Ectodermal cell (in vitro differentiated cells): ENCODE measurements at regions not wholly inside any gene's neighbourhood (a gene's known extent, or its start where the extent isn't known, plus 50 kb on each side); places are given as distances from the start of the nearest gene placed in this dataset.
"Not testable (repeated sequence)": the region's sequence is repeated elsewhere in the genome, so short reads cannot be mapped to it uniquely, and the experiment has no call there.

Source experiments
- H3K27ac ChIP-seq: 2 replicates; pipeline ENCODE4 v1.7.0; 2013; ENCODE audit warnings: mild to moderate bottlenecking, low read depth, low read length; ENCODE audit not compliant: insufficient read depth, poor library complexity, severe bottlenecking
- H3K27me3 ChIP-seq: 2 replicates; pipeline ENCODE4 v1.7.0; 2013; ENCODE audit warnings: mild to moderate bottlenecking, low read length; ENCODE audit not compliant: insufficient read depth, control insufficient read depth, poor library complexity, severe bottlenecking
- H3K36me3 ChIP-seq: one replicate; pipeline ENCODE4 v1.7.0; 2013; ENCODE audit warnings: low read length; ENCODE audit not compliant: control insufficient read depth, insufficient read depth
- H3K4me1 ChIP-seq: one replicate; pipeline ENCODE4 v1.7.0; 2013; ENCODE audit warnings: low read length; ENCODE audit not compliant: control insufficient read depth, insufficient read depth
- H3K4me3 ChIP-seq: 2 replicates; pipeline ENCODE4 v1.7.0; 2013; ENCODE audit warnings: low read depth, low read length, control low read depth; ENCODE audit not compliant: insufficient read depth
- H3K9me3 ChIP-seq: 2 replicates; pipeline ENCODE4 v1.7.0; 2013; ENCODE audit warnings: mild to moderate bottlenecking, low read length, moderate library complexity; ENCODE audit not compliant: control insufficient read depth
- WGBS, 2 experiments: methylation state at CpG; one replicate each; pipeline ENCODE4 v1.1.7; 2013; ENCODE audit warnings: missing lambda C conversion rate in 2 of 2; 5-methylcytosine and 5-hydroxymethylcytosine counted together

GRCh38 chr5:15097552-15097951 is 226.0 kb upstream of the ANKH start:
- Histone ChIP-seq H3K9me3 (no peaks in the 10 kb centered on the region), H3K36me3 (no peaks in the 10 kb centered on the region), H3K27me3 (no peaks in the 10 kb centered on the region)

GRCh38 chr5:15096686-15097085 is 225.1 kb upstream of the ANKH start:
- 96% methylated on average over 22 of the region's 22 CpGs for WGBS, 2 experiments
- not testable (repeated sequence) for H3K4me1 ChIP-seq, H3K4me3 ChIP-seq, H3K27me3 ChIP-seq, H3K27ac ChIP-seq, H3K9me3 ChIP-seq, H3K36me3 ChIP-seq

More at GRCh38 chr5:15097552-15097951, 226.0 kb upstream of the ANKH start:
- H3K4me1 ChIP-seq = no peaks in the 10 kb centered on the region
- no peak overlapping the region for H3K27ac ChIP-seq
- no peak overlapping the region for H3K4me3 ChIP-seq

- 93 to 95% methylated on average over 7 of the region's 7 CpGs for WGBS, 2 experiments
- Histone ChIP-seq H3K27me3 (no peaks in the 10 kb centered on the region), H3K9me3 (no peaks in the 10 kb centered on the region), H3K36me3 (no peaks in the 10 kb centered on the region), H3K4me1 (no peaks in the 10 kb centered on the region), H3K4me3 (no peak overlapping the region), H3K27ac (no peak overlapping the region)
These were observed 221.2 kb upstream of the ANKH start for GRCh38 chr5:15092801-15093200.

- Histone ChIP-seq H3K4me1 (no peaks in the 10 kb centered on the region), H3K36me3 (no peaks in the 10 kb centered on the region), H3K9me3 (no peaks in the 10 kb centered on the region), H3K27ac (no peak overlapping the region), H3K4me3 (no peak overlapping the region), H3K27me3 (no peaks in the 10 kb centered on the region)
- 94 to 100% methylated on average over 2 of the region's 2 CpGs for WGBS, 2 experiments
These were observed 214.1 kb upstream of the ANKH start for GRCh38 chr5:15085671-15086070.

- Histone ChIP-seq H3K9me3 (no peaks in the 10 kb centered on the region), H3K36me3 (no peaks in the 10 kb centered on the region), H3K27me3 (no peaks in the 10 kb centered on the region), H3K27ac (no peak overlapping the region), H3K4me1 (no peaks in the 10 kb centered on the region), H3K4me3 (no peak overlapping the region)
- WGBS, 2 experiments = 81 to 90% methylated on average over 4 of the region's 4 CpGs
These were observed 210.5 kb upstream of the ANKH start for GRCh38 chr5:15082096-15082495.

- Histone ChIP-seq H3K4me1 (no peaks in the 10 kb centered on the region), H3K4me3 (no peak overlapping the region), H3K36me3 (no peaks in the 10 kb centered on the region), H3K27me3 (no peaks in the 10 kb centered on the region), H3K9me3 (no peaks in the 10 kb centered on the region), H3K27ac (no peak overlapping the region)
- WGBS, 2 experiments = 100% methylated on average over 1 of the region's 1 CpG; no CpG with 5 or more reads in 1 of the 2 experiments
These were observed 208.6 kb upstream of the ANKH start for GRCh38 chr5:15080219-15080618.

GRCh38 chr5:15079566-15079965 is 208.0 kb upstream of the ANKH start:
- Histone ChIP-seq H3K4me1 (no peaks in the 10 kb centered on the region), H3K4me3 (no peak overlapping the region), H3K36me3 (no peaks in the 10 kb centered on the region), H3K27ac (no peak overlapping the region), H3K27me3 (no peaks in the 10 kb centered on the region), H3K9me3 (no peaks in the 10 kb centered on the region)
- WGBS, 2 experiments = 92 to 95% methylated on average over 2 to 3 of the region's 3 CpGs

- no peaks in the 10 kb centered on the region for H3K4me1 ChIP-seq
- H3K27ac ChIP-seq = no peak overlapping the region
- H3K4me3 ChIP-seq = no peak overlapping the region
- H3K36me3 ChIP-seq = no peaks in the 10 kb centered on the region
- no peaks in the 10 kb centered on the region for H3K9me3 ChIP-seq
- no peaks in the 10 kb centered on the region for H3K27me3 ChIP-seq
These were observed 203.1 kb upstream of the ANKH start for GRCh38 chr5:15074651-15075050.

- Histone ChIP-seq H3K4me3 (no peak overlapping the region), H3K4me1 (no peaks in the 10 kb centered on the region), H3K27ac (no peak overlapping the region), H3K36me3 (no peaks in the 10 kb centered on the region), H3K9me3 (no peaks in the 10 kb centered on the region), H3K27me3 (no peaks in the 10 kb centered on the region)
- 87 to 94% methylated on average over 2 to 3 of the region's 3 CpGs for WGBS, 2 experiments
These were observed 201.9 kb upstream of the ANKH start for GRCh38 chr5:15073453-15073852.

- Histone ChIP-seq H3K4me1 (no peaks in the 10 kb centered on the region), H3K4me3 (no peak overlapping the region), H3K27ac (no peak overlapping the region), H3K9me3 (no peaks in the 10 kb centered on the region), H3K36me3 (no peaks in the 10 kb centered on the region), H3K27me3 (no peaks in the 10 kb centered on the region)
- WGBS, 2 experiments = 92 to 95% methylated on average over 6 of the region's 6 CpGs
These were observed 199.3 kb upstream of the ANKH start for GRCh38 chr5:15070907-15071306.

GRCh38 chr5:15069407-15069905 is 197.9 kb upstream of the ANKH start:
- H3K27me3 ChIP-seq = no peaks in the 10 kb centered on the region
- WGBS, 2 experiments = 92% methylated on average over 1 of the region's 1 CpG; no CpG with 5 or more reads in 1 of the 2 experiments
- H3K4me3 ChIP-seq = no peak overlapping the region
- H3K36me3 ChIP-seq = no peaks in the 10 kb centered on the region
- no peaks in the 10 kb centered on the region for H3K9me3 ChIP-seq
- no peak overlapping the region for H3K27ac ChIP-seq
- H3K4me1 ChIP-seq = no peaks in the 10 kb centered on the region
